ENCODE measurements at regions not wholly inside any gene's neighbourhood (a gene's known extent, or its start where the extent isn't known, plus 50 kb on each side); places are given as distances from the start of the nearest gene placed in this dataset.
"Not testable (repeated sequence)": the region's sequence is repeated elsewhere in the genome, so short reads cannot be mapped to it uniquely, and the experiment has no call there.

- H3K4me1 ChIP-seq (ENCODE audit: control insufficient read depth, insufficient read depth, low read length); H3K4me2 ChIP-seq (ENCODE audit: low read length); H3K9me3 ChIP-seq (replicated peaks; ENCODE audit: low read length); H3K4me3 ChIP-seq (ENCODE audit: low read length); H3K9ac ChIP-seq (ENCODE audit: low read depth, low read length); H3K36me3 ChIP-seq (ENCODE audit: insufficient read depth, low read length); H3K27me3 ChIP-seq (ENCODE audit: control insufficient read depth, insufficient read depth, low read length): not testable (repeated sequence)
Observed at GRCh38 chr4:81777718-81778117, 306.0 kb upstream of the RASGEF1B start.

- no peaks in the 10 kb centered on the region for H3K9me3 ChIP-seq (replicated peaks; ENCODE audit: low read length)
- no peak overlapping the region for H3K9ac ChIP-seq (ENCODE audit: low read depth, low read length)
- no peak overlapping the region for H3K4me2 ChIP-seq (ENCODE audit: low read length)
- no peaks in the 10 kb centered on the region for H3K4me1 ChIP-seq (ENCODE audit: control insufficient read depth, insufficient read depth, low read length)
- no peaks in the 10 kb centered on the region for H3K36me3 ChIP-seq (ENCODE audit: insufficient read depth, low read length)
- no peaks in the 10 kb centered on the region for H3K27me3 ChIP-seq (ENCODE audit: control insufficient read depth, insufficient read depth, low read length)
- no peak overlapping the region for H3K4me3 ChIP-seq (ENCODE audit: low read length)
Observed at GRCh38 chr4:81776794-81777193, 305.1 kb upstream of the RASGEF1B start.

DNA sequence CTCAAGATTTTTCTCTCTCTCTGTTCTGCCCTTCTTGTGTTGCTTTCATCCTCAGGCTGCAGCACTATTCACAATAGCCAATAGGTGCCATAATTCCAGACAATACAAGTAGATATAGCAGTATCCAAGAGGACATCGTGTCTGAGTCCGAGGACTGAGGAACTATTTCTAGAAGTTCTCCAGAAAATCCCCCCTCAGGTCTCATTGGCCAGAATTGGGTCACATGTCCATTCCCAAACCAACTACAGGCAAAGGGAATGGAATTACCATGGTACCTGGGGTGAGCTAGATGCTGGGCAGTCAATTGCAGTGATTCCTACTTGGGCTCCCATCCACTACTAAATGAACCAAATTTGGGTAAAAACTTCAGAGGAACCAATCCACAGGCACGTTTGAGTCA lies 301.9 kb upstream of the RASGEF1B start:
- H3K27me3 ChIP-seq (ENCODE audit: control insufficient read depth, insufficient read depth, low read length): no peaks in the 10 kb centered on the region
- no peaks in the 10 kb centered on the region for H3K9me3 ChIP-seq (replicated peaks; ENCODE audit: low read length)
- H3K4me2 ChIP-seq (ENCODE audit: low read length): no peak overlapping the region
- no peaks in the 10 kb centered on the region for H3K36me3 ChIP-seq (ENCODE audit: insufficient read depth, low read length)
- no peak overlapping the region for H3K9ac ChIP-seq (ENCODE audit: low read depth, low read length)
- H3K4me1 ChIP-seq (ENCODE audit: control insufficient read depth, insufficient read depth, low read length): no peaks in the 10 kb centered on the region
- no peak overlapping the region for H3K4me3 ChIP-seq (ENCODE audit: low read length)

DNA sequence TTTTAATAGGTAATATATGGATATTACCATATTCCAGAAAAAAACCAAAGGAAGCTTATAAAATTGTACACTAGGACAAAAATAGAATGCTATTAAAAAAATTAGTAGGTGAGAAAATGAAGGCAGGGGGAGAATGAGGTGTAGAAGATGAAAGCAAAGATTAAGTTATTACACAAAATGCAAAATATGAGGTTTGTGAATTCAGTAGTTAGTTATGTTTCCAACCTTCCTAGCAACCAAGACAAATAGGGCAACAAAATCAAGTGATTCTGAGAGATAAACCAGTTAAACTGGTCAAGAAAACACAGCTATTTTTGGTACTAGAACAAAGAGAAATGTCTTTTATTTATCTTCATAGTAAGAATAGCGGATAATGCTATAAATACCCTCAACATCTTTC lies 300.0 kb upstream of the RASGEF1B start:
- Histone ChIP-seq H3K9ac (ENCODE audit: low read depth, low read length) (no peak overlapping the region), H3K4me3 (ENCODE audit: low read length) (no peak overlapping the region), H3K36me3 (ENCODE audit: insufficient read depth, low read length) (no peaks in the 10 kb centered on the region), H3K4me2 (ENCODE audit: low read length) (no peak overlapping the region), H3K4me1 (ENCODE audit: control insufficient read depth, insufficient read depth, low read length) (no peaks in the 10 kb centered on the region), H3K9me3 (replicated peaks; ENCODE audit: low read length) (no peaks in the 10 kb centered on the region), H3K27me3 (ENCODE audit: control insufficient read depth, insufficient read depth, low read length) (no peaks in the 10 kb centered on the region)

DNA sequence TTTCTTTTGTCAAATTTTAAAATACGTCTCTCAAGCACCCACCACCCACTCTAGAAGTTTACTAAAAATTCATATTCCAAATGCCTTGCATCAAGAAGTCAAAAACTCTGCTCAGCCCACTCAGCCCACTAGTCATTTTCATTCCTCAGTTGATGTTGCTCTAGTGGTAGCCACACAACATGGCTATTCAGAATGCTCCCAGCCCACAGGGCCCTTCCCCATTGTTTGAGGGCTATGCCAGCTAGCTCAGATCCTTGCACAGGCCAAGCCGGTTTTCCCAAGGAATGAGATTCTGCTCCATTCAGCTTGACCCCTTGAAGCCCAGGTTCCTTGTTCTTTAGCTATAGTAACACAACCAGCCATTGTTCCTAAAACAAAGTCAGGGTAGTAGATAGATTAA lies 297.5 kb upstream of the RASGEF1B start:
- Histone ChIP-seq H3K36me3 (ENCODE audit: insufficient read depth, low read length) (no peaks in the 10 kb centered on the region), H3K4me2 (ENCODE audit: low read length) (no peak overlapping the region), H3K9ac (ENCODE audit: low read depth, low read length) (no peak overlapping the region), H3K27me3 (ENCODE audit: control insufficient read depth, insufficient read depth, low read length) (no peaks in the 10 kb centered on the region), H3K4me3 (ENCODE audit: low read length) (no peak overlapping the region), H3K4me1 (ENCODE audit: control insufficient read depth, insufficient read depth, low read length) (no peaks in the 10 kb centered on the region), H3K9me3 (replicated peaks; ENCODE audit: low read length) (no peaks in the 10 kb centered on the region)

DNA sequence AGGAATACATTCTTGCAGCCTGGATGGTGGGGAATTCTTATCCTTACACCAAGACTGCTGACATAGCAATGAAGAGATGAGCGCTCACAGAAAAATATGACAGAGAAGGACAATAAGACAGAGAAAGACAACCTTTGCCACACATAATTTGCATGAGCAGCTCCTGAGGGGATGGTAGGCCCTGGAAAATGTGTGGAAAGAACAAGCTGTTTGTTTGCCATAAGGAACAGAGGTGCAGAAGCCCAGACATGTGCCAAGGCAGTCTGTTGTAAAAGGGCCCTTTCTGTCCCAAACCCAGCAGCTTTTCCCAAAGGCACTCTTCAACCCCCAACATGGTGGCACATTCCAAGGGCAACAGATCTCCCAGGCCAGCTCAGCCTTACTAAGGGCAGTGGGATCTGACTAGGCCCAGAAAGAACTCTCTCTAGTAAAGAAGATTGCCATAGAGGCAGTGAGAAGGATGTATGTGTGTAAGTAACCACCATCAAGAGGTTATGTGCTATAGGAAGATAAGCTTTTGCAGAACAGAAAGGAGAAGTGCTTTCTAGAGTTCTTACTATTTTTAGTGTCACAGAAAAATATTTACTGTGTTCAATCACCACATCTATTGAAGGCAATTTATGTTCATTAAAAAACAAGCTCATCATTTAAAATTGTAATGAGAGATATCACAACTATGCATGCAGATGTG lies 287.0 kb upstream of the RASGEF1B start:
- Histone ChIP-seq H3K9ac (ENCODE audit: low read depth, low read length) (no peak overlapping the region), H3K4me1 (ENCODE audit: control insufficient read depth, insufficient read depth, low read length) (no peaks in the 10 kb centered on the region), H3K4me3 (ENCODE audit: low read length) (no peak overlapping the region), H3K9me3 (replicated peaks; ENCODE audit: low read length) (no peaks in the 10 kb centered on the region), H3K36me3 (ENCODE audit: insufficient read depth, low read length) (no peaks in the 10 kb centered on the region), H3K27me3 (ENCODE audit: control insufficient read depth, insufficient read depth, low read length) (no peaks in the 10 kb centered on the region), H3K4me2 (ENCODE audit: low read length) (no peak overlapping the region)

- no peaks in the 10 kb centered on the region for H3K27me3 ChIP-seq (ENCODE audit: control insufficient read depth, insufficient read depth, low read length)
- no peak overlapping the region for H3K4me2 ChIP-seq (ENCODE audit: low read length)
- no peaks in the 10 kb centered on the region for H3K9me3 ChIP-seq (replicated peaks; ENCODE audit: low read length)
- H3K4me3 ChIP-seq (ENCODE audit: low read length): no peak overlapping the region
- H3K9ac ChIP-seq (ENCODE audit: low read depth, low read length): no peak overlapping the region
- no peaks in the 10 kb centered on the region for H3K36me3 ChIP-seq (ENCODE audit: insufficient read depth, low read length)
- no peaks in the 10 kb centered on the region for H3K4me1 ChIP-seq (ENCODE audit: control insufficient read depth, insufficient read depth, low read length)
Observed at GRCh38 chr4:81757691-81758090, 286.0 kb upstream of the RASGEF1B start.

DNA sequence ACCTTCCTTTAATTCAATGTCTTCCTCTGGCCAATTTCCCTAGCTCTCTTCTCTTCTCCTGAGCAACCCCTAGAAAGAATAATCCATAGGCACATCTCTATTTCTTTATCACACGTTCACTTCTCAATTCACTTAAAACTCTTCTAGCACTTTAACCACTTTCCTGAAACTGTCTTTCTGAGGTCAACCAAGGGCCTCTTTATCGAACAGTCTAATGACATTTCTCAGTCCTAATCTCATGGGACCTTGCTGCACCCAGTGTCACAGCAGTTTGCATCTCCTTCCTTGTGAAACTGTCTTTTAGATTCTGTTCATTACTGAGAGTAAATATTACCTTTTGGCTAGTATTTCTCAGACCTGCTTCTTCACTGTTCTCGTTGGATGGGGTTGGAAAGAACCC lies 285.3 kb upstream of the RASGEF1B start:
- no peak overlapping the region for H3K9ac ChIP-seq (ENCODE audit: low read depth, low read length)
- H3K27me3 ChIP-seq (ENCODE audit: control insufficient read depth, insufficient read depth, low read length): no peaks in the 10 kb centered on the region
- H3K4me3 ChIP-seq (ENCODE audit: low read length): no peak overlapping the region
- no peaks in the 10 kb centered on the region for H3K9me3 ChIP-seq (replicated peaks; ENCODE audit: low read length)
- H3K4me2 ChIP-seq (ENCODE audit: low read length): no peak overlapping the region
- H3K36me3 ChIP-seq (ENCODE audit: insufficient read depth, low read length): no peaks in the 10 kb centered on the region
- H3K4me1 ChIP-seq (ENCODE audit: control insufficient read depth, insufficient read depth, low read length): no peaks in the 10 kb centered on the region

GRCh38 chr4:81756042-81756441 lies 284.3 kb upstream of the RASGEF1B start:
- no peak overlapping the region for H3K4me3 ChIP-seq (ENCODE audit: low read length)
- H3K36me3 ChIP-seq (ENCODE audit: insufficient read depth, low read length): no peaks in the 10 kb centered on the region

GRCh38 chr4:81754169-81754568 lies 282.5 kb upstream of the RASGEF1B start:
- H3K36me3 ChIP-seq (ENCODE audit: insufficient read depth, low read length): no peaks in the 10 kb centered on the region
- H3K4me1 ChIP-seq (ENCODE audit: control insufficient read depth, insufficient read depth, low read length): no peaks in the 10 kb centered on the region
- H3K4me3 ChIP-seq (ENCODE audit: low read length): no peak overlapping the region
- no peak overlapping the region for H3K4me2 ChIP-seq (ENCODE audit: low read length)
- H3K27me3 ChIP-seq (ENCODE audit: control insufficient read depth, insufficient read depth, low read length): peaks cover 5% of the 10 kb centered on the region
- H3K9me3 ChIP-seq (replicated peaks; ENCODE audit: low read length): no peaks in the 10 kb centered on the region
- no peak overlapping the region for H3K9ac ChIP-seq (ENCODE audit: low read depth, low read length)

More at GRCh38 chr4:81756042-81756441, 284.3 kb upstream of the RASGEF1B start:
- Histone ChIP-seq H3K9me3 (replicated peaks; ENCODE audit: low read length) (no peaks in the 10 kb centered on the region), H3K27me3 (ENCODE audit: control insufficient read depth, insufficient read depth, low read length) (no peaks in the 10 kb centered on the region), H3K4me1 (ENCODE audit: control insufficient read depth, insufficient read depth, low read length) (no peaks in the 10 kb centered on the region), H3K9ac (ENCODE audit: low read depth, low read length) (no peak overlapping the region), H3K4me2 (ENCODE audit: low read length) (no peak overlapping the region)

DNA sequence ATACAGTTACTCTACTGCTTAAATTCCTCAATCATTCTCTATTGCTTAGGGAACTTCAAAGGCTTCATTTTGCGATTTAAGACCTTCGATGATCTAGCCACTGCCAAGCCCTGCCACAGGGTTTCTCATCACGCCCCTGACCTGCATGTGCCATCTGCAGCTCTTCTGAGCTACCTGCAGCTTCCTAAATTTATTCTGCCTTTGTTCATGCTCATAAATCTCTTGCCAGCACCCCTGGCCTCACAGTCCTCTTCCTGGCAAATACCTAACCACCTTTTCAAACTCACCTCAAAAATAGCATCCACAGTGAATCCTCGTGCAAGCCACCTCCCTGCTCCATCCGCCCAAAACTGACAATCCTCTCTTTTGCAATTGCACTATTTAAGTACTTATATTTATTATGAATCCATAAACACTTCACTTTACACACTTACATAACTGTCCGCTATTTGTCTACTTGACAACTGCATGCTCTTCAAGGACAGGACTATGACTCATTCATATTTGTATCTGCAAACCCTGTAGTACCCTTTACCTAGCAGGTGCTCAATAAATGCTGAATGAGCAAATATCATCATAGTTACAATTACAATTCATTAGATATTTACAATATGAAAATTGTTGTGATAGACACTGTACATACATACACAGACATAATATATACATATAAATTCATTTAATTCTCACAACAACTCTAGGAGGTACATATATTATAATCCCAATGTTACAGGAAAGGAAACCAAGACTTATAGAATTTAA lies 280.0 kb upstream of the RASGEF1B start:
- H3K4me3 ChIP-seq (ENCODE audit: low read length): no peak overlapping the region

More for the DNA sequence above, 280.0 kb upstream of the RASGEF1B start:
- Histone ChIP-seq H3K27me3 (ENCODE audit: control insufficient read depth, insufficient read depth, low read length) (peaks cover 5% of the 10 kb centered on the region), H3K9ac (ENCODE audit: low read depth, low read length) (no peak overlapping the region), H3K9me3 (replicated peaks; ENCODE audit: low read length) (no peaks in the 10 kb centered on the region), H3K4me2 (ENCODE audit: low read length) (no peak overlapping the region), H3K36me3 (ENCODE audit: insufficient read depth, low read length) (no peaks in the 10 kb centered on the region), H3K4me1 (ENCODE audit: control insufficient read depth, insufficient read depth, low read length) (no peaks in the 10 kb centered on the region)

Measured in skeletal muscle satellite cell (primary cell).